Upper lobe of right lung (tissue), 1 donor: ENCODE measurements at regions not wholly inside any gene's neighbourhood (a gene's known extent, or its start where the extent isn't known, plus 50 kb on each side); places are given as distances from the start of the nearest gene placed in this dataset.

Source experiments
- ATAC-seq: fragments of 200-7000 bp; cut with Tn5 transposase; one replicate; pipeline ENCODE4 v1.9.1; 2020; ENCODE audit warnings: mild to moderate bottlenecking, moderate library complexity
- DNase-seq: peaks from one replicate; pipeline ENCODE4 v3.0.0-alpha.2; 2020
- H3K27ac ChIP-seq: fragments of 200-600 bp; one replicate; pipeline ENCODE4 v1.8.0; 2022
- H3K27me3 ChIP-seq: fragments of 200-600 bp; one replicate; pipeline ENCODE4 v1.8.0; 2022; ENCODE audit warnings: mild to moderate bottlenecking
- H3K36me3 ChIP-seq: fragments of 200-600 bp; one replicate; pipeline ENCODE4 v1.8.0; 2022
- H3K4me1 ChIP-seq: fragments of 200-600 bp; one replicate; pipeline ENCODE4 v1.8.0; 2022
- H3K4me3 ChIP-seq: fragments of 200-600 bp; one replicate; pipeline ENCODE4 v1.8.0; 2022; ENCODE audit warnings: mild to moderate bottlenecking
- H3K9me3 ChIP-seq: fragments of 200-600 bp; one replicate; pipeline ENCODE4 v1.8.0; 2022
- CTCF ChIP-seq: fragments of 200-600 bp; IDR thresholded peaks from one replicate; pipeline ENCODE4 v1.8.0; 2022; ENCODE audit warnings: antibody characterized with exemption
- intact Hi-C: fragments of 100-400 bp; cut with DNase I; formaldehyde crosslinking; loops from one replicate; pipeline ENCODE4 v1.11.0; 2022
- donor health status: DM: no; HTN: yes; CAD: no; lungs with severe emphysema.

GRCh38 chr10:53724581-53724980, 952.0 kb upstream of the MBL2 start:
- Histone ChIP-seq H3K4me3 (no peak overlapping the region), H3K4me1 (no peaks in the 10 kb centered on the region), H3K27ac (no peak overlapping the region), H3K27me3 (no peaks in the 10 kb centered on the region), H3K9me3 (no peaks in the 10 kb centered on the region), H3K36me3 (no peaks in the 10 kb centered on the region)
- DNase-seq (no peak), ATAC-seq (no peak)
- TF ChIP-seq CTCF, result no peak
- intact Hi-C loops, result no loop called here

GRCh38 chr10:53719658-53720057, 947.1 kb upstream of the MBL2 start:
- no peak for TF ChIP-seq CTCF
- ATAC-seq, result no peak

GRCh38 chr10:53716156-53716555, 943.6 kb upstream of the MBL2 start:
- H3K4me3 ChIP-seq, result no peak overlapping the region
- no peaks in the 10 kb centered on the region for H3K36me3 ChIP-seq
- ATAC-seq (no peak), DNase-seq (no peak)
- intact Hi-C loops, result no loop called here
- TF ChIP-seq CTCF, result no peak
- no peaks in the 10 kb centered on the region for H3K4me1 ChIP-seq
- no peak overlapping the region for H3K27ac ChIP-seq
- H3K9me3 ChIP-seq, result no peaks in the 10 kb centered on the region
- H3K27me3 ChIP-seq, result no peaks in the 10 kb centered on the region

More at GRCh38 chr10:53719658-53720057, 947.1 kb upstream of the MBL2 start:
- no peak for DNase-seq
- H3K9me3 ChIP-seq, result no peaks in the 10 kb centered on the region
- H3K27ac ChIP-seq, result no peak overlapping the region
- no peak overlapping the region for H3K4me3 ChIP-seq
- no peaks in the 10 kb centered on the region for H3K36me3 ChIP-seq
- intact Hi-C loops, result no loop called here
- H3K4me1 ChIP-seq, result no peaks in the 10 kb centered on the region
- H3K27me3 ChIP-seq, result no peaks in the 10 kb centered on the region

GRCh38 chr10:53713431-53713830, 940.8 kb upstream of the MBL2 start:
- no peaks in the 10 kb centered on the region for H3K4me1 ChIP-seq
- DNase-seq, result no peak
- H3K27me3 ChIP-seq, result no peaks in the 10 kb centered on the region
- intact Hi-C loops, result no loop called here
- H3K36me3 ChIP-seq, result no peaks in the 10 kb centered on the region
- no peak overlapping the region for H3K4me3 ChIP-seq
- no peak for TF ChIP-seq CTCF
- no peak for ATAC-seq
- H3K9me3 ChIP-seq, result no peaks in the 10 kb centered on the region
- no peak overlapping the region for H3K27ac ChIP-seq

GRCh38 chr10:53702489-53702888, 929.9 kb upstream of the MBL2 start:
- TF ChIP-seq CTCF, result no peak
- intact Hi-C loops, result no loop called here
- DNase-seq (no peak), ATAC-seq (no peak)
- H3K4me1 ChIP-seq, result no peaks in the 10 kb centered on the region
- no peak overlapping the region for H3K27ac ChIP-seq
- no peak overlapping the region for H3K4me3 ChIP-seq
- no peaks in the 10 kb centered on the region for H3K9me3 ChIP-seq
- no peaks in the 10 kb centered on the region for H3K36me3 ChIP-seq
- no peaks in the 10 kb centered on the region for H3K27me3 ChIP-seq

- Histone ChIP-seq H3K36me3 (no peaks in the 10 kb centered on the region), H3K27ac (no peak overlapping the region), H3K4me1 (no peaks in the 10 kb centered on the region), H3K9me3 (no peaks in the 10 kb centered on the region), H3K4me3 (no peak overlapping the region), H3K27me3 (no peaks in the 10 kb centered on the region)
- intact Hi-C loops, result no loop called here
- no peak for TF ChIP-seq CTCF
- no peak for DNase-seq
- no peak for ATAC-seq
Observed at GRCh38 chr10:53701213-53701612, 928.6 kb upstream of the MBL2 start.
